ENCODE measurements at regions not wholly inside any gene's neighbourhood (a gene's known extent, or its start where the extent isn't known, plus 50 kb on each side); places are given as distances from the start of the nearest gene placed in this dataset.

- DNase-seq = no peak
Observed at GRCh38 chr16:79366635-79367034, 233.9 kb downstream of the MAF start.

- no peak for DNase-seq
Observed at GRCh38 chr16:79365702-79366101, 234.8 kb downstream of the MAF start.

GRCh38 chr16:79363484-79363883 lies 237.1 kb downstream of the MAF start:
- DNase-seq = no peak

GRCh38 chr16:79363035-79363434 lies 237.5 kb downstream of the MAF start:
- DNase-seq = no peak

- DNase-seq = no peak
Observed at GRCh38 chr16:79362300-79362970, 238.1 kb downstream of the MAF start.

GRCh38 chr16:79361132-79361751 lies 239.3 kb downstream of the MAF start:
- DNase-seq = no peak

GRCh38 chr16:79360267-79360666 lies 240.3 kb downstream of the MAF start:
- no peak for DNase-seq

GRCh38 chr16:79359082-79359481 lies 241.5 kb downstream of the MAF start:
- no peak for DNase-seq

- no peak for DNase-seq
Observed at GRCh38 chr16:79358188-79358587, 242.3 kb downstream of the MAF start.

GRCh38 chr16:79355600-79356358 lies 244.8 kb downstream of the MAF start:
- no peak for DNase-seq

- DNase-seq = no peak
Observed at GRCh38 chr16:79351927-79352326, 248.6 kb downstream of the MAF start.

- no peak for DNase-seq
Observed at GRCh38 chr16:79349803-79350202, 250.7 kb downstream of the MAF start.

- DNase-seq = peak; percentile 32 to 49
Observed at GRCh38 chr16:79348521-79349306, 251.8 kb downstream of the MAF start.

- no peak for DNase-seq
Observed at GRCh38 chr16:79347277-79347676, 253.3 kb downstream of the MAF start.

GRCh38 chr16:79339863-79340262 lies 260.7 kb downstream of the MAF start:
- no peak for DNase-seq

- DNase-seq = no peak
Observed at GRCh38 chr16:79337906-79338305, 262.6 kb downstream of the MAF start.

GRCh38 chr16:79336437-79337229 lies 263.9 kb downstream of the MAF start:
- no peak for DNase-seq

- DNase-seq = peak; percentile 62 to 65
Observed at GRCh38 chr16:79334127-79334526, 266.4 kb downstream of the MAF start.

GRCh38 chr16:79331066-79331465 lies 269.5 kb downstream of the MAF start:
- DNase-seq = no peak

GRCh38 chr16:79329967-79330366 lies 270.6 kb downstream of the MAF start:
- DNase-seq = no peak

- no peak for DNase-seq
Observed at GRCh38 chr16:79329166-79329521, 271.4 kb downstream of the MAF start.

- DNase-seq = no peak
Observed at GRCh38 chr16:79328402-79329165, 272.0 kb downstream of the MAF start.

Measured in activated T-cell treated with anti-CD3 and anti-CD28 coated beads, Interleukin-2, amount 50 U/mL, for 48 hours (primary cell).